DMS 273 treated with DMSO at 0.1 percent for 48 hours (cell line): ENCODE measurements at regions not wholly inside any gene's neighbourhood (a gene's known extent, or its start where the extent isn't known, plus 50 kb on each side); places are given as distances from the start of the nearest gene placed in this dataset.

Experiments used
- DNase-seq: peaks from one replicate; lab custom pipeline; 2025; lab: John Stamatoyannopoulos, UW

DNA sequence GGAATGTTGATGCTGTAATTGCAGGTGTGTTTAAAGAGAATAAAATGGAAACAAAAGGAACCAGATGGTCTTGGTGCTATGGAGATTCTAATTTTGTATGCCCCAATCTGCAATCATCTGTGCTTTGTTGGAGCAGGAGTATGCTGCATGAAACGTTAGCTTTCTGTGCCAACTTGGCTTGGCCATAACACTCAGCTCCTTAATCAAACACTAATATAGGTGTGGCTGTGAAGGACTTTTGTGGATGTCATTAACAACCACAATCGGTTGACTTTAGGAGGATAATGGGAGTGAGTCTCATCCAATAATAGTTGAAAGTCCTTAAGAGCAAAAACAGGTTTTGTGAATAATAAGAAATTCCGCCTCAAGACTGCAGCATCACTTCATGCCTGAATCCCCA, 399.2 kb downstream of the NLGN4X start:
- DNase-seq: no peak

DNA sequence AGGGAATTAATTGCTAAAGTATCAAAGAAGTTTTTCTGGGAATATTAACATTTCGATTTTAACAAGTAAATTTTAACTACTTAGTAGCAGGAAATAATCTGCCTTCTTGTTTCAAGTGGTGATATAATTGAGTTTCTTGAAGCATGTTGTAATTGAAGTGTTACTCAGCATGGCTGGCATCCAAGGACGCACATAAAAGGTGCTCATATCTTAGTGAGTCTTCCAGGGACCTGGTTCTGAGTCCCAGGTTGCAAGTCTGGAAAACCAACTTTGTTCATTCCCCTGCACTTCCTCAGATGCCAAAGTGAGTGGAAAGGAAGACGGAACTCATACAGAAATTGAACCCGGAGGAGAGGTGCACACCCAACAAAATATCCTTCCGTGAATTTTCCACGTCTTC, 399.6 kb downstream of the NLGN4X start:
- DNase-seq: no peak

DNA sequence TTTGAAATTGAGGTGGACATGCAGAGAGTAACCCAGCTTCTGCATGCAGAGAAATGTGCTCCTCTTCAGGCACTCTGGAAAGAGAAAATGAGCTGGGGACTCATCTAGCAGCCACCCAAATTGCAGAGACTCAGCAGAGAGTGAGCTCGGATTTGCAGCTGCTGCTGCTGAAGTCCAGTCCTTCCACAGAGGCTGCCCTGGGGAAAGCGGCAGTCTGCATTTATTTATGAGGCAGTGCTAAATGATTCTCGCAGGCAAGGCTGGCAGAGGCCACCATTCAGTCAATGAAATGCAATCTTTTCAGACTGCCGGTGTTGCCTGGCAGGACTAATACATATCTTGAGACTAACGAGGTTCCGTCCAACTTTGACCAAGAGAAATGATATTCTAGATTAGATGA, 404.8 kb downstream of the NLGN4X start:
- no peak for DNase-seq

DNA sequence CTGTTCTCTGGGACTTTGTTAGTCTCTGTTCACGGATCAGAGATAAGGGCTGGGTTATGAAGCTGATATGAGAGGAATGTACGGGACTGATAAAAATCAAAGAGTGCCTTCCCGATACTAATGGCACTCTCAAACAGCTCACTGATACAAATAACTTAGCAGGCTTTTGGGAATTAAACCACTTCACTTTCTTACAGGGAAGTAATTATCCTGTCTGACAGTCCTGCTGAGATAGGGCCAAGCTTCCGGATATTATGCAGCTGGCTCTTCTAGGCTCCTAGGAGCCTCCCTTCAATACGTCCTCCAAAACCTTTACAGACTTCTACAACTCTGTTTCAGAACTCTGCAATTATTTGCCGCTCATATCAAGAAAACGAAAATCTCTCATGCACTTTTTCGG, 418.0 kb downstream of the NLGN4X start:
- DNase-seq: no peak

DNA sequence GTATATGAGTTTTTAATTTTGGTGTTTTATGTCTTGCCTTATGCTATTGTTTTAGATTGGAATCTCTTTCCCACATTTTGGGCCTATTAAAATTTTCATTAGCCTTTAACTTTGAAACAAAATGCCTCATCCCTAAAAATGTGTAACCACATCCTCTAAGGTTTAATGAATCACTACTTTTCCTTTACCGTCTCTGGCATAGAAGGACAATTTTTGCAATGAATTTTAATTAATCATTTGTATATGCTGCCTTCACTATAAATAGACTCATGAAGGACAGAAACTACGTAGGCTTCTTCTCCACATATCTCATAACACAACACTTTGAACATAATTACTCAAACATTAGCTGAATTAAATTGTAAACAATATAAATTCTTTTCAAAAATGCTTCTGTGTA, 421.5 kb downstream of the NLGN4X start:
- DNase-seq: no peak

DNA sequence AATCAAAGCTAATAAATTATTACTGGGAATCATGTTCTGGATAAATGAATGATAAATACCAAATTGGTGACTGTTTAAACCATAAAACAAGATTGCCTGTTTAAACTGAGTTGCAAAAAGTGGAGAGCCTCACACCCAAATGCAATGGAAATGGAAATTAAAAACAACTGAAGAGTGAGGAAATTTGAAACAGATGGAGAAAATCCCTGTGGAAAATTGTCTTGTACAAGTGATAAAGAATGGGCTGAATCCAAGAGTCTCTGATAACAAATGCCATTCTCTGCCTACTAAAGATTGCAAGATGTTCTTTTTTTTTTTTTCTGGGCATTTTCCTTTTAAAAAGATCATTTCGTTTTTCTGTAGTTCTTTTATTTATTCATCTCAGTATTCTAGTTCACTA, 426.3 kb downstream of the NLGN4X start:
- no peak for DNase-seq

DNA sequence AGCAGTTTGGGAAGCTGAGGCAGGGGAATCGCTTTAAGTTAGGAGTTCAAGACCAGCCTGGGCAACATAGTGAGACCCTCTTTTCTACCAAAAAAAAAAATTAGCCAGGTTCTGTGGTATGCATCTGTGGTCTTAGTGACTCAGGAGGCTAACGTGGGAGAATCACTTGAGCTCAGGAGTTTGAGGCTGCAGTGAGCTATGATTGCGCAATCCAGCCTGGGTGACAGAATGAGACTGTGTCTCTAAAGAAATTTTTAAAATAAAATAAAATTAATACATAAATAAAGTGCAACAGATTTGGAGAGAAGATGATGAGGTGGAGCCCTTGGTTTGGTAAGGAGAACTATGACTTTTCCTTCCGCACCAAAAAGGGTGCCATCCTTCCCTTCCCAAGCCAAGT, 436.9 kb downstream of the NLGN4X start:
- DNase-seq: no peak

DNA sequence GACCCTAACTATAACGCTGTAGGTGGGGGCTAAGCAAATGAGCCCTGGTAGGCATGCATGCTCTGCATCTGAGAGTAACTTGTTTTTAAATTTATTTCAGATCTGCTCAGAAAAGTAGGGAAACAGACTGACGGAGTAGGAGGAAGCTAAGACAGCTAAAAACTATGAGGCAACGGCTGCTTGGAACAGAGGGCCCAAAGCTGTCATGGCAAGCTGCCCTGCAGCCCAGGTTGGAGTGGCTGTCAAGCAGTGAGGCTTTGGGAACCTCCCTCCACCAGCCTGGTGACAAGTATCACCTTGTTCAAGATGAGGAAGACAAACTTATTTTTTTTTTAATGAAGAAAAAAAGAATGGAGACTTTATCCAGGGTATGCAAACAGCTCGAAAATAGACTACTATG, 439.8 kb downstream of the NLGN4X start:
- no peak for DNase-seq

DNA sequence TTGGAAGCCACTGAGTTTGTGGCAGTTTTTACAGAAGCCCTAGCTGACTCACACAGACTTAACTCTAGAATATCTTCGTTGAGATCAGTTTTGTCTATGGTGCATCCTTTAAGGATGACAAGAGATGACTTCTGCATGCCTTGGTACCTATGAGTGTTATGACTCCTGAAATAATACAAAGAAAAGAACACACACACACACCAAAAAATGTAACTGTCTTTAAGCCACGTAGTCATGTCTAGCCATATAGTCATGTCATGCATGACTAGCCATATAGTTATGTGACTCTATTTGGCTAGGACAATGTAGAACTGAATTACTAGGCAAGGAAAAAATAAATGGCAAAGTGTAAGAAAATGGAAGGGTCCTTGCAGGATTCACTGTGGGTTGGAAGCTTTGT, 447.8 kb downstream of the NLGN4X start:
- DNase-seq: no peak

DNA sequence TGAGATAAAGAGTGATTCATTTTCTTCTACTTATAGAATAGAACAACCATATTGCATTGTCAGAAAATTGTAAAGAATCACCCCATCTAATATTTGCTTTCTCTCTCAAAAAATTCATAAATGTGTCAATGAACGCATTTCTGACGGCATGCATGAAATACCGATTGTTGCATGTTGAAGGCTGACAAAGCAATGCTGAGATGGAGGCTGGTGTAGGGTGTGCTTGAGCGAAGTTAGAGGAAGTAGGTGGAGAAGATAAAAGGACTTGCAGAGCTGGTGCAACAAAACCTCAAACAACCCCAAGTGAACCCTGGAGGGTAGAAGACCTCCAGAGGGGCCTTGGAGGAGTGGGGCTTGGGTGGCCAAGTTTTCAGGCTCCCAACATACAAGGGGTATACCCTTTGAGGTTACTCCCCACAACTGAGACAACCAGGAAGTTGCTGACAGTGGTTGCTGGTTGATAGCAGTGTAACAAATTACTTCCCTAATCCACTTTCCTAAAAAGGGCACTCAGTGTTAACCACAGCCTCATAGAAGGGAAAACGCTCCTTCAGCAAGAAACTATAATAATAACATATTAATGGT, 452.7 kb downstream of the NLGN4X start:
- no peak for DNase-seq

DNA sequence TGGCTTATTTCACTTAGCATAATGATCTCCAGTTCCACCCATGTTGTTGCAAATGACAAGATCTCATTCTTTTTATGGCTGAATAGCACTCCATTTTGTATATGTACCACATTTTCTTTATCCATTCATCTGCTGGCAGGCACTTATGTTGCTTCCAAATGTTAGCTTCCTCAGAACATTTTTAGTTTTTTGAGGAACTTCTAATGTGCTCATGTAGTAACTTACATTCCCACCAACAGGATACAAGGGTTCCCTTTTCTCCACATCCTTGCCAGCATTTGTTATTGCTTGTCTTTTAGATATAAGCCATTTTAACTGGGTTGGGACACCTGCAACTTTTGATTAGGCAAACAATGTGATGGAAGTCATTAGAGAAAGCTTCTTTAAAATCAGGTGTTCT, 454.2 kb downstream of the NLGN4X start:
- no peak for DNase-seq

DNA sequence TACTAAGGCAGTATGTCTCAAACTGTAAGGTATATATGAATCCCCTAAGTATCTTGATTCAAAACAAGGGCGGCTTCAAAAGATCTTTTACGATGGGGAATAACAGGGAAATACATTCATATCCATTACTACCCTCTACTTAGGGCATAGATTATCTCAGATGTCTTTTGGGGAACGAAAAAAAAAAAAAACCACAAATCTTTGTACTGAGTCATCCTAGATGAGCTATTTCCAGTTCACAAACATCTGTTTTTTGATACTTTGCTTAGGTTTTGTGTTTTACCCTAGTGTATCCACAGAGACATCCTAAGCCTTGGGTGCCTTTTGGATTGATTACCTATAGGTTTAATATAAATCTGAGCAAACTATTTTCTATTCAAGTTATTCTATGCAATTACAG, 457.2 kb downstream of the NLGN4X start:
- no peak for DNase-seq

DNA sequence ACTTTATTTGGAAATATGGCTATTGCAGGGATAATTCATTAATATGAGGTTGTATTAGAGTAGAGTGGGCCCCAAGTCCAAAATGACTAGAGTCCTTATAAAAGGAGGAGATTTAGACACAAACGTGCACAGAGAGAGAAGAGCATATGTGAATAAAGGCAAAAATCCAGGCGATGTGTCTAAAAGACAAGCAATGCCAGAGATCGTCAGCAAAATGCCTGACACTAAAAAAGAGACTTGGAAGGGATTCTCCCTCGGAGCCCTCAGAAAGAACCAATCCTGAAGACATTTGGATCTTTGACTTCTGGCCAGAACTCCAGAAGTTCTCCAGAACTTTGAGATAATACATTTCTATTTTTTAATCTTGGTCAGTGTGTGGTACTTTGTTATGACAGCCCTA, 472.1 kb downstream of the NLGN4X start:
- DNase-seq: no peak

DNA sequence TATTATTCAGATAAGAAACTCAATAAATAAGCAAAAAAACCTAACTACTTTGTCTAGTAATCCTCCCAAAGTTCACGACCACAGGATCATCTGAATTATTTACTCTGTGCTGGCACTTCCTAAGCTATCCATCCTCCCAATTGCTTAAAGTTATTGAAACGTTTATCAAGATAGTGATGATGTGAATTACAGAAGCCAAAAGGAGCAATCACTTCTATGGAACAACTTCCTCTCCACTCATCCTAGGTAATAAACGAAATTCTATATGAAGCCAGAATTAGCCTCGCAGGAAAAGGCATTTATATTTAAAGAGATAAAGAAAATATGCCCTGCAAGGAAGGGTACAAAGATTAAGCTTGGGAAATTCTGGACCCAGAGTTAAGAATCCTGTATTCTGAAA, 475.4 kb downstream of the NLGN4X start:
- no peak for DNase-seq

DNA sequence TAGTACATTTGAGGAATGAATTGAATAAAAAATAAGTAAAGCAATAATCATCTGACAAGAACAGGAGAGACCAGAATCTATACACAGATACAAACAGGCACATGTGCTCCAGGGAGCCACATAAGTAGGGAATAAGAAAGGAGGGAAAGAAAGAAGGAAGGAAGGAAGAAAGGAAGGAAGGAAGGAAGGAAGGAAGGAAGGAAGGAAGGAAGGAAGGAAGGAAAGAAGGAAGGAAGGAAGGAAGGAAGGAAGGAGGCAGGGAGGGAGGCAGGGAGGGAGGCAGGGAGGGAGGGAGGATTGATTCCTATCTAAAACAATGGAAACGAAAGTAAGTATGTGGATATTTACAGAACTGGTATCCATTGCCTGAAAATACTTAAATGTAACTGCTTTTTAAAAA, 475.8 kb downstream of the NLGN4X start:
- no peak for DNase-seq

DNA sequence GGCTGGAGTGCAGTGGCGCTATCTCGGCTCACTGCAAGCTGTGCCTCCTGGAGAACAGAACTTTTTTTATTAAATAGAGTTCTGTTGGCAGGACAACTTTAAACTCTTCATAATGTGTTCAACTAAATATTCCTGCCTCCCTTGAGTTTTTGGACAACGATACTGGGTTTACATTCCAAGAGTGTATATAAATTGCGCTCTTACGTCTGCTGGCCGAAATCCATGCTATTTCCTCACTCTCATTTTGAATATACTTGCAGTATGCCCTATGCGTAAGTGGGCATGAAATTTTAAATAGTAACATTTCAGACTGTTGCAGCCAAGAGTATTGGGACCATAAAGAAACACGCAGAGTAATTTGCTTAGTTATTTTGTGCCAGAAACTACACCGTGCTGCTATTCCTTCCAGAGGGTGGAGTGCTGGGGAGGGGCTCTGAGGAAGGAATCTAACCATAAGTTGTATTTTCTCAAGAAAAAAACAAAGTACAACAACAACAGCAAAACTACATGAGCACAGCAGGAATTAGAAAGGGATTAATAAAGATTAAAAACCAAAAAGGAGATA, 480.0 kb downstream of the NLGN4X start:
- DNase-seq: no peak

DNA sequence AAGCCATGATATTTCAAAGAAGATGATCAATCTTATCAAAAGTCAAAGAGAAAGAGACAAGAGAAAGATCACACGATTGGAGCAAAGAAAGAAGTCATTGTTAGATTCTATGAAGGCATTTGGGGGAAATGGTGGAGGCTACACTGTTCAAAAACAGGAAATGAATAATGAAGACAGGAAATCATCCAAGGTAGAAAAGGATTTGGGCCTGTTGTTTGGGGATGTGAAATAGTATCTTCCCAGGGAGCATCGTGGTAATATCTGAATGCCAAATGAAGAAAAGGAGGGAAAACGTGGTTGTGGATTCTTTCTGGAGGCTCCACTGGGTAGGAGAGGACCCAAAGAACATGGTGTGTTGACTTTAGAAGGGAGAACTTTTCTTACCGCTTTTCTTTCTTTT, 482.4 kb downstream of the NLGN4X start:
- no peak for DNase-seq

DNA sequence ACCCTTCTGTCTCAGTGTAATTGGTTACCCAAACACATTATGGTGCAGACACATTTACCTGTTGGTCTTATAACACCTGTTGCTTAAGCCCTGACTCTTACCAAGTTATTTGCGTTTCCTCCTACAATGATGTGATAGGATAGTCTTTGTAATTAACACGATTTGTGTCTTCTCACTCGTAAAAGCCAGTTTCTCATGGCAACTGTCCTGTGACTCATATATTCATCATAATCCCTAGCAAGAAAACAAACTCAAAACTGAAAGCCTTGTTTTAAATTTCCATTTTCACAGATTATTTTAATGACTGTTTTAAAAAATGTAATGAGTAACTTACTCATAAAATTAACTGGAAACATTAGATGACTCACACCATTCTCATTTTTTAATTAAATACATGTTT, 495.2 kb downstream of the NLGN4X start:
- DNase-seq: no peak

DNA sequence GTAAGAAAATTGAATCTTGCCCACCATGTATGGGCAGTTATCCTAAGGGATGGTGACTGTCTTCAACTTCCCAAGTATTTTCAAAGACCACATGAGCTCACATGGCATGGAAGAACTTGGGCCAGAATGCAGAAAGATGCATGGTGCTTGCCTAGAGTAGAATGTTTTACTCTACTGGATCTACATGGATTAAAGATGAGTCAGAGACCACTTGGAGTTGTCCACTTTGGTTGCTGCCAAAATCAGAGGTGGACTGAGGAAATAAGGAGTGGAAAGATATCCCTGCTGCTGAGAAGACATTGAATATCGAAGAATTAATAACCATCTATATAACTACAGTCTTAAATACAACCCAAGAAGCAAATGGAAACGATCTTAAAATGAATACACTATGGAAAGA, 498.1 kb downstream of the NLGN4X start:
- DNase-seq: no peak

DNA sequence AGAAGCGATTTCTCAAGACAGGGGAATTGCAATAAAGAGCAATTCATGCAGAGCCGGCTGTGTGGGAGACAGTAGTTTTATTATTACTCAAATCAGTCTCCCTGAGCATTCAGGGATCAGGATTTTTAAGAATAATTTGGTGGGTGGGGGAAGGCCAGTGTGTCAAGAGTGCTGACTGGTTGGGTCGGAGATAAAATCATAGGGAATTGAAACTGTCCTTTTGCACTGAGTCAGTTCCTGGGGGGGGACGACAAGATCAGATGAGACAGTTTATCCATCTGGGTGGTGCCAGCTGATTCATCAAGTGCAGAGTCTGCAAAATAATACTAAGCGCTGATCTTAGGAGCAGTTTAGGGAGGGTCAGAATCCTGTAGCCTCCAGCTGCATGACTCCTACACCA, 502.4 kb downstream of the NLGN4X start:
- DNase-seq: no peak

DNA sequence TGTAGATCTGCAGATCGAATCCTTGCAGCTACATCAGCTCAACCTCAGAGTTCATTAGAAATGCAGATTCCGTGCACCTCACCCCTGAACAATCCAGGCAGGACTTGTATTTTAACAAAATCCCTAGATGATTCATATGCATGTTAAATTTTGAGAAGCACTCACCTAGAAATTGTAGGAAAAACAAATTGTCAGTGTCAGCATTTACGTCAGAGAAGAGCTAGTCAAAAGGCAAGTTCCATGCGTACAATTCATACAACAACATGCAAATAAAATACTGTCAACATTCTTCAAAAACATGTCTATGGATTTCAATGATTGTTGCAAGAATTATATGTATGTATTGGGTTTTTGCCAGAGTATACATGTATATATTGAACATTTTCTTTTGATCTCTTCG, 504.5 kb downstream of the NLGN4X start:
- DNase-seq: no peak

DNA sequence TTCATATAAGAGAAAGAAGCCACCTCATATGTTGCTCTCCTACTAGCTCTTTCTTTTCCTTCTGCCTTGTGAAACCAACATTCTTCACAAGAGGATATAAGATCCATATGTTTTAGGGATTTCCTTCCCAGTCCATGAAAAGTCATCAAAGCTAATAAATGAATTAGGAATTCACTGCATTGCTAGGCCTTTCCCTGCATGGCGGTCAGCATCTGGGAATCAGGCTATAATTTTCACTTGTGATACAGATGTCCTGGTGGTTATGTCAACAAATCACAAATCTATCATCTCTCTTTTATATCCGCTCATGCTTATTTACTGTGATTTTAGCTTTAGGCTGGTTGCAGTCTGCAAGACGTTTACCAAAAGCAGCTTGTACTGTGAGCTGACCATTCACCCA, 510.0 kb downstream of the NLGN4X start:
- DNase-seq: no peak

DNA sequence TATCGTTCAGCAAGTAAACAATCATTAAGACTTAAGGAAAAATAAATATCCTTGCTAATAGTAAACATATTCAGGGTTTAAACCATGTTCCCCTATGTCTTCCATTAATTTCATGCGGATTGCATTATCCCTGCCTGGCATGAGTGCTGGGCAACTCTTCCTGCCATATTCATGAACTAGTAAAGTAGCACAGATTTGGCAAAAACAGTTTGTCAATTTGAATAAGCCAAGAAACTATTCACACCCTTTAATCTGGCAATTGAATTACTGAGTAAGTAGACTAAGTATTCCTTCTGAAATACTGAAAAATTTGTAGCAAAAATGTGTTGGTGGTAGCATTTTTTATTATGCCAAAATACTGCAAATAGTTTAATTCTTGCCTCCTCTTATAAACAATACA, 512.0 kb downstream of the NLGN4X start:
- DNase-seq: no peak

DNA sequence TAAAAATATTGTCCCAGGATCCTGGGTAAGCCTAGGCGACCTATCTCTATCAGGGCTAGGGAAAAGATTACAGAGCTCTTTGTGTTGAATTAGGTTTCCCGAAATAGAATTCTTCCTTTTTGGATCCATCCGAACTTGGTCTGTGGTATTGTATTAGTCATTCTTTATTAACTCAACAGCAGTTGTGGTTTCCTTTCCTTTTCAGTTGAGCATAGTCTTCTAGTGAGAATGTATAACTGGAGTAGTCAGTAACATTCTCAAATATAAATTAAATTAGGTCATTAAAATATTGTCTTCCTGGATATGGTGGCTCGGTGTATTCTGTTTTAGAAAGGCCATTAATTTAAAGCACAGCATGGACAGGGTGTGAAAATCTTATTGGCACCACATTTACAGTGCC, 520.4 kb downstream of the NLGN4X start:
- DNase-seq: no peak

DNA sequence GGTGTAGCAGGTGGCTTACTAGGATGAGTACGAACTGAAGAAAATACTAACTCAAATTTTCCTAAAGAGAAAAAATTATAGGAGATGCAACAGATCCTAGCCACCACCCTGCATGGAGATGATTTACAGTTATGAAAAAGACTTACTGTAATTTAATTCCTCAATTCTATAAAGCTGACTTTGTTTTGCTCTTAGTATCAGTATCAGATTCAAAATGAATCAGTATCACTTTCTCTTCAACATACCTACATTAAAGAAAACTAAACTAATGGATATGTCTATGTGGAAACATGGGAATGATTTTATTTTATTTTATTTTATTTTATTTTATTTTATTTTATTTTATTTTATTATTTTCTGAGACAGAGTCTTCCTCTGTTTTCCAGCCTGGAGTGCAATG, 525.8 kb downstream of the NLGN4X start:
- no peak for DNase-seq
